ENCODE measurements at regions not wholly inside any gene's neighbourhood (a gene's known extent, or its start where the extent isn't known, plus 50 kb on each side); places are given as distances from the start of the nearest gene placed in this dataset.
"Not testable (repeated sequence)": the region's sequence is repeated elsewhere in the genome, so short reads cannot be mapped to it uniquely, and the experiment has no call there.

GRCh38 chr6:16020259-16020658 lies 108.6 kb upstream of the MYLIP start:
- H3K4me3 ChIP-seq (replicated peaks; ENCODE audit: insufficient read depth, low read length), result no peak overlapping the region
- no peak for TF ChIP-seq CTCF (IDR thresholded peaks at IDR 0.05; ENCODE audit: insufficient read depth, low read length)
- no peak for TF ChIP-seq GABPA (IDR thresholded peaks at IDR 0.05; ENCODE audit: low read depth)
- no peak for TF ChIP-seq POLR2AphosphoS5 (IDR thresholded peaks at IDR 0.05; ENCODE audit: low read depth)
- no peak for TF ChIP-seq SPI1 (IDR thresholded peaks at IDR 0.05; ENCODE audit: borderline replicate concordance, low read depth)
- no peak for TF ChIP-seq REST (IDR thresholded peaks at IDR 0.05; ENCODE audit: insufficient replicate concordance, low read depth)
- DNase-seq (ENCODE audit: low read depth in 1 of 2, low spot score in 1 of 2), result no peak
- no peaks in the 10 kb centered on the region for H3K27me3 ChIP-seq (ENCODE audit: insufficient read depth, poor library complexity, severe bottlenecking)
- no peak overlapping the region for H3K27ac ChIP-seq (replicated peaks)

GRCh38 chr6:16019462-16019861 lies 109.4 kb upstream of the MYLIP start:
- TF ChIP-seq GABPA (IDR thresholded peaks at IDR 0.05; ENCODE audit: low read depth), result no peak
- TF ChIP-seq REST (IDR thresholded peaks at IDR 0.05; ENCODE audit: insufficient replicate concordance, low read depth), result no peak
- no peak for TF ChIP-seq SPI1 (IDR thresholded peaks at IDR 0.05; ENCODE audit: borderline replicate concordance, low read depth)
- TF ChIP-seq CTCF (IDR thresholded peaks at IDR 0.05; ENCODE audit: insufficient read depth, low read length), result no peak
- no peak for TF ChIP-seq POLR2AphosphoS5 (IDR thresholded peaks at IDR 0.05; ENCODE audit: low read depth)
- H3K27ac ChIP-seq (replicated peaks), result no peak overlapping the region
- no peak for DNase-seq (ENCODE audit: low read depth in 1 of 2, low spot score in 1 of 2)
- no peak overlapping the region for H3K4me3 ChIP-seq (replicated peaks; ENCODE audit: insufficient read depth, low read length)
- H3K27me3 ChIP-seq (ENCODE audit: insufficient read depth, poor library complexity, severe bottlenecking), result no peaks in the 10 kb centered on the region

- H3K27me3 ChIP-seq (ENCODE audit: insufficient read depth, poor library complexity, severe bottlenecking), result no peaks in the 10 kb centered on the region
- H3K4me3 ChIP-seq (replicated peaks; ENCODE audit: insufficient read depth, low read length), result no peak overlapping the region
- TF ChIP-seq POLR2AphosphoS5 (IDR thresholded peaks at IDR 0.05; ENCODE audit: low read depth), result no peak
- TF ChIP-seq REST (IDR thresholded peaks at IDR 0.05; ENCODE audit: insufficient replicate concordance, low read depth), result no peak
- no peak for TF ChIP-seq SPI1 (IDR thresholded peaks at IDR 0.05; ENCODE audit: borderline replicate concordance, low read depth)
- TF ChIP-seq GABPA (IDR thresholded peaks at IDR 0.05; ENCODE audit: low read depth), result no peak
- no peak for TF ChIP-seq CTCF (IDR thresholded peaks at IDR 0.05; ENCODE audit: insufficient read depth, low read length)
- DNase-seq (ENCODE audit: low read depth in 1 of 2, low spot score in 1 of 2), result no peak
- H3K27ac ChIP-seq (replicated peaks), result no peak overlapping the region
These were observed 110.3 kb upstream of the MYLIP start for GRCh38 chr6:16018626-16019025.

GRCh38 chr6:16014325-16014724 lies 114.6 kb upstream of the MYLIP start:
- not testable (repeated sequence) for H3K27ac ChIP-seq (replicated peaks); H3K4me3 ChIP-seq (replicated peaks; ENCODE audit: insufficient read depth, low read length); H3K27me3 ChIP-seq (ENCODE audit: insufficient read depth, poor library complexity, severe bottlenecking); DNase-seq (ENCODE audit: low read depth in 1 of 2, low spot score in 1 of 2)

Data from HL-60 (cell line).